ENCODE measurements at regions not wholly inside any gene's neighbourhood (a gene's known extent, or its start where the extent isn't known, plus 50 kb on each side); places are given as distances from the start of the nearest gene placed in this dataset.
"Not testable (repeated sequence)": the region's sequence is repeated elsewhere in the genome, so short reads cannot be mapped to it uniquely, and the experiment has no call there.

GRCh38 chr1:173347282-173347818 lies 129.8 kb upstream of the PRDX6 start:
- no peak for DNase-seq

GRCh38 chr1:173352635-173353034 lies 124.5 kb upstream of the PRDX6 start:
- not testable (repeated sequence) for DNase-seq

DNA sequence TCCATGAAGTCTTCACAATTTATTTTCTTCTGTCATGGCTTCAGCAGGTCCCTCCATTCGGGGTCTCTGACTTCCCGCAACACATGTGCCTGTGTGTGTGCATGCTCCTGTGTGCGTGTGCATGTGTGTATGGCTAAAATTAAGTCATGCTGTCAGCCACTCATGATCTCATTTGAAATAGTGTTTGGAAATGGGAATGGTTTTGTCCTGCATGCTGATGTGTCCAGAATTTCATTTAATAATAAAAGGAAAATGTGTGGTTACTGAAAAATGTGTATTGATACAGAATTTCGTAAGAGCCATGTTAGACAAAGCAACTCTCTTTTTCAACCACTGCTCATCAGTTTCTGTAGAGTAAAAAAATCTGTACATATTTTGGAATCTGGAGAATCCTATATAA lies 123.8 kb upstream of the PRDX6 start:
- DNase-seq: no peak

DNA sequence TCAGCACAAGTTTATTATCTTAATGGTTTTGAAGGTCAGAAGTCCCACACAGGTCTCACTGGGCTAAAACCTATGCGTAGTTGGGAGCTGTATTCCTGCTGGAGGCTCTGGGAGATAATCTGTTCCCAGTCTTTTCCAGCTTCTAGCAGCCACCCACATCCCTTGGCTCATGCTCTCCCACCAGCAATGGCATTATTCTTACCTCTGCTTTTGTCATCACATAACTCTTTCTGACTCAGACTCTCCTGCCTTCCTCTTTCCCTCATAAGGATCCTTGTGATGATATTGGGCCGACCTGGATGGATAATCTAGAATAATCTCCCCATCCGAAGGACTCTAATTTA lies 122.2 kb upstream of the PRDX6 start:
- DNase-seq: no peak

- no peak for DNase-seq
Measured at GRCh38 chr1:173355281-173356031, 121.7 kb upstream of the PRDX6 start.

- DNase-seq: no peak
Measured at GRCh38 chr1:173356191-173356762, 120.9 kb upstream of the PRDX6 start.

- DNase-seq: no peak
Measured at GRCh38 chr1:173360487-173361063, 116.6 kb upstream of the PRDX6 start.

DNA sequence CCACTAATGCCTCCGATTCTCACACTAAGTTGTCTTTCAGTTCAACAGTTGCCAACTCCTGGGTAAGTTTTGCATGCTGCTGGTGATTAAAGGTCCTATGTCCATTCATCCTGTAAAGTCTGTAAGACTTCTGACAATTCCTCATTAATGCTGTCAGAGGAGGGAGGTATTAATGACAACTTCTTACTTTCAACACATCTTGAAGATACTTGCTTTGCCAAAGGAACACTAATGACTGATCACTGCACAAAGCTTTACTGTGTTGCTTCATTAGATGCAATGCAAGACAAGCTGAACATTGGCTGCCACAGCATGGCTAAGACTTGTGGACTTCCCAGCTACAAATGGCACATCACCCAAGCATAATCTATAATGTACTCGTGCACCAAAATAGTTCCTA lies 114.6 kb upstream of the PRDX6 start:
- no peak for DNase-seq

GRCh38 chr1:173364827-173365226 lies 112.3 kb upstream of the PRDX6 start:
- no peak for DNase-seq

DNA sequence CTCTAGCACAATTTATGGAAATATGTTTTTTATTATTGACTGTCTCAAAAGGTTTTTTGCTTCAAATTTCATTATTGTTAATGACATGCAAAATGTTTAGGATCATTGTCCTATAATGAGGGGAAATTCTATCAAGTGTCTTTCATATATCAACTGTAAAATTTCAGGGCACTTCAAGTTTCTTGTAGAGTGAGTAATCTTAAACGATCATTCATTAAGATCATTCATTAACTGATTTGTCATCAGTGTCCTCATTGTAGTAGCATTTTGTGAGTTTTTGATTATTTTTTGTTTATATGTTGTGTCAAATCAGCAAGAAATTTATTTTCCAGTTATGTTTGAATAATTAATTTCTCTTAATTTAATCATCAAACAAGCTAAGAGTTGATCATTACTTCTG lies 111.8 kb upstream of the PRDX6 start:
- no peak for DNase-seq

DNA sequence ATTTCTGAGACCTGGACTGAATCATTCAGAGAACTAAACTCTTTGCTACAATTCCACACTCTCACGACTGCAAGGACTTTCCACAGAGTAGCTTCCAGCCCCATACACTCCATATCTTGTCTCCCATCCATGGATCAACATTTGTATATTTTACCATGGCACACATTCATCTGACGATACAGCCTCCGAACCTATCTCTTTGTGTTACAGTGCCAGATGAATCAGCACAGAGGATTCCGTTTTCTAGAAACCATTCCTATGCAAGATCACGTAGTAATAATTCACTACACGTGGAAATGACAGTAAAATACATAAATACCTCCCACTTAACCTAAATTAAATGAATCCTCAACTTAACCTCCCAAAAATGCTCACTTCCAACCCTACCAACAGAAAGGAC lies 110.0 kb upstream of the PRDX6 start:
- no peak for DNase-seq

DNA sequence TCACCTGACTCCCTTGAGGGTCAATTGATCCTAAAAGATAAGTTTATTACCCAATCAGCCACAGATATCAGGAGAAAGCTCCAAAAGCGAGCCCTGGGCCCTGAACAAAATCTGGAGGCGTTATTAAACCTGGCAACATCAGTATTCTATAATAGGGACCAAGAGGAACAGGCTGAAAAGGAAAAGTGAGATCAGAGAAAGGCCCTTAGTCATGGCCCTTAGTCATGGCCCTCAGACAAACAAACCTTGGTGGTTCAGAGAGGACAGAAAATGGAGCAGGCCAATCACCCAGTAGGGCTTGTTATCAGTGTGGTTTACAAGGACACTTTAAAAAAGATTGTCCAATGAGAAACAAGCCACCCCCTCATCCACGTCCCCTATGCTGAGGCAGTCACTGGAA lies 106.5 kb upstream of the PRDX6 start:
- DNase-seq: not testable (repeated sequence)

- DNase-seq: not testable (repeated sequence)
Measured at GRCh38 chr1:173376065-173376464, 101.1 kb upstream of the PRDX6 start.

DNA sequence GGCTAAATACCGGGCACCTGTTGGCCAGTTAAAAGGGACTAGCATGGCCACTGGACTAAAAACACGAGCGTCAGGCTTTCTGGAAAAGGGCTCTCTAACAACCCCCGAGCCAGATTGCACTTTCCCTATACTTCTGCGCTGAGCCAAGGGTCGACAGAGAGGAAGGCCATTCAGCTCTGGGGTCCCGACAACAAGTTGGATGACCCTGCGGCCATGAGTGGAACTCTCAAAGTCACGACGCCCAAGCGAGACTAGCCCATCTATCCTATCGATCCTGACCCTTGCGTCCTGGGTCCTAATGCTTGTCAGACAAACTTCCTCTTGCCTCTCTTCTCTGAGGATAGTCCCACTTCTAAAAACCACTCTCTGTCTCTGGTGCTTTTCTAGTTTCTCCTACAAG lies 99.9 kb upstream of the PRDX6 start:
- DNase-seq: no peak

DNA sequence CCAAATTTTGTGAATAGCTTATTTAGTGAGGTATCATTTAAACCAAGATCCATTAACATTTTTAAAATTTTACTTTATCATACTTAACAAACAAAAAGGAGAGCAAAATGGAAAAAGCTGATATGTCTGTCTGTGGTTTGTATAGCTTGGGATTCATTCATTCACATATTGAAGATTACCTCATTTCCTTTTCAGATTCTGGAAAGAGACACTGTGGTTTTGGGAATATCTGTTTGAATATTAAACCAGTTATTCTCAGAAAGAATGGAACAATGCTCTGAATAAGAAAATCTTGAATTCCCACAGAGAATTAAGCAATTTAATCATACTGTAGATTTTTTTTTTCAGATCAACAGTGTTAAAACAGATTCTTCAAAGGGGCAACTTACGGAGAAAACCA lies 93.8 kb upstream of the PRDX6 start:
- DNase-seq: no peak

GRCh38 chr1:173388352-173388751 lies 88.8 kb upstream of the PRDX6 start:
- DNase-seq: no peak

DNA sequence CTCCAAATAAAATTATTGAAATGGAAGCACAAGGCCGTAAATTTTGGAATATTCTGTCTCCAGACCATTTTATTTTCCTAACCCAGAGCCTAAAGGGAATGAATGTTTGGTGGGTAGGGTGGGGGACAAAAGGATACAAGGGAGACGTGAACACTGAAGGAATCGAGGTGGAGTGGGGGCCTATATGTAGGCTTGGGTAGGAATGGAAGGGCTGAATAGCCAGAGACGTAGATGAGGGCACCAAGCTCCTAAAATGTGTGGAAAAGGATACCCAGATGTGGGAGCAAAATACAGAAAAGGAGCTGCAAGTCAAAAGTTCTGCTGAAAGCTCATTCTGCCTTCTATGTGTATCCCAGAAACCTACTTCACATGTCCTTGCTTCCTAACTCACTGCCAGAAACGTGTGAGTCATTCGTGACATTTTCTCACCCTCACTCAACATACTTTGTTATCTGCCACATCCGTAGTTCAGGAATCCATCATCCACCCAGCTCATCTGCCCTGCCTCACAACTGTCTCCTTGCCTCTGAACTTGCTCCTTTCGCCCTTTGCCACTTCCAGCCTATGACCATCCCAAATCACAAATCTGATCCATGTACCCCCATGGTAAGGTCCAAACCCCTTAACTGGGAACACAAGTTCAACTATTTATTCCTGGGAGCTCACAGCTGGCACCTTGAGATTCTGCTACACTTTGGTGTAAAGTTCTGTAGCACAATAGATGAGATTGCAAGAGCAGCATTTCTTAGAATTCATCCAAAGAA lies 84.1 kb upstream of the PRDX6 start:
- DNase-seq: peak; percentile 19

GRCh38 chr1:173393659-173394000 lies 83.5 kb upstream of the PRDX6 start:
- no peak for DNase-seq

DNA sequence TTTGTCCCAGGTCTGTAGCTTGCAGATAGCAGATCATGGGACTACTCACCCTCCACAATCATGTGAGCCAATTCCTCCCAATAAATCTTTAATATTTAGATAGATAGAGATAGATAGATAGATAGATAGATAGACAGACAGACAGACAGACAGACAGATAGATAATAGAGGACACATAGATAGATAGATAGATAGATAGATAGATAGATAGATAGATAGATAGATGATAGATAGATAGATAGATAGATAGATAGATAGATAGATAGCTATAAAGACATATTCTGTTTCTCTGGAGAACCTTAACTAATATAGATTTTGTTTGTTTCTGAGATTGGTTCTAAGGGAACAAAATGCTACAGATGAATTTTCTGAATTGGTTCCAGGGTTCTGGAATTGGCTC lies 82.3 kb upstream of the PRDX6 start:
- not testable (repeated sequence) for DNase-seq

GRCh38 chr1:173395762-173396161 lies 81.4 kb upstream of the PRDX6 start:
- DNase-seq: no peak

DNA sequence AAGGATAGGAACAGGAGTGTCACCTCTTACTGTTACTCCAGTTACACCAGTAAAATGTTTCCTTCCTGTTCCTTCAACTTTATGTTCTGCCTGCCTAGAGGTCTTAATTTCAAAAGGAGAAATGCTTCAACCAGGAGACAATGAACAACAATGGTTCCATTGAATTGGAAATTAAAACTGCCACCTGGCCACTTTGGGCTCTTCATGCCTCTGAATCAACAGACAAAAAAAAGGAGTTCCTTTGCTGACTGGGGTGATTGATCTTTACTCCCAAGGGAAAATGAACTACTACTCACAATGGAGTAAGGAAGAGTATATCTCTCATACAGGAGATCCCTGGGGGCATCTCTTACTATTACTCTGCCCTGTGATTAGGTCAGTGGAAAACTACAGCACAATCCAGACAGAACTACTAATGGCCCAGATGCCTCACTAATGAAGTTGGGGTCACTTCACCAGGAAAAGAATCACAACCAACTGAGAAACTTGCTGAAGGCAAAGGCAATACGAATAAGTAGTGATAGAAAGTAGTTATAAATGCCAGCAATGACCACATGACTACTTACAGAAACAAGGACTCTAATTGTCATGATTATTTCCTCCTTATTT lies 76.6 kb upstream of the PRDX6 start:
- no peak for DNase-seq

DNA sequence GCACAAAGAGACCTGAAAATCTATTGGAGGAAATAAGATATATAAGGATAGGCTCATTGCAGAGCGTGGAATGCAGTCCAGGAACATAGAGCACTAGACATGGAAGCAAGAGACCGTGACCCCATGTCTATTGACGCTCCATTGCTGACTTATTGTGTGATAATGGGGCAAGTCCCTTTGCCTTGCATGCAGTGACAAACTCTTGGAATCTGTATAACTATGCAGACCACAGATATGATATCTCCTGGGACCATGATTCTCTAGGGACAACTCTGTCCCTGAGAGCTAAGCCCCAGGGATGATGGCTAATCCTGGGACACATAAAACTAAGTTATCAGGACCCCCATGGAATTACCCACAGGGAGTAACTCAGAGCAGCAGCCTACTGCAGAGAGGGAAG lies 73.1 kb upstream of the PRDX6 start:
- no peak for DNase-seq

GRCh38 chr1:173405281-173405680 lies 71.9 kb upstream of the PRDX6 start:
- DNase-seq: no peak
